ENCODE measurements at regions not wholly inside any gene's neighbourhood (a gene's known extent, or its start where the extent isn't known, plus 50 kb on each side); places are given as distances from the start of the nearest gene placed in this dataset.
A peak's percentile ranks its signal among the peaks of the same experiment; 100 is the strongest.

DNA sequence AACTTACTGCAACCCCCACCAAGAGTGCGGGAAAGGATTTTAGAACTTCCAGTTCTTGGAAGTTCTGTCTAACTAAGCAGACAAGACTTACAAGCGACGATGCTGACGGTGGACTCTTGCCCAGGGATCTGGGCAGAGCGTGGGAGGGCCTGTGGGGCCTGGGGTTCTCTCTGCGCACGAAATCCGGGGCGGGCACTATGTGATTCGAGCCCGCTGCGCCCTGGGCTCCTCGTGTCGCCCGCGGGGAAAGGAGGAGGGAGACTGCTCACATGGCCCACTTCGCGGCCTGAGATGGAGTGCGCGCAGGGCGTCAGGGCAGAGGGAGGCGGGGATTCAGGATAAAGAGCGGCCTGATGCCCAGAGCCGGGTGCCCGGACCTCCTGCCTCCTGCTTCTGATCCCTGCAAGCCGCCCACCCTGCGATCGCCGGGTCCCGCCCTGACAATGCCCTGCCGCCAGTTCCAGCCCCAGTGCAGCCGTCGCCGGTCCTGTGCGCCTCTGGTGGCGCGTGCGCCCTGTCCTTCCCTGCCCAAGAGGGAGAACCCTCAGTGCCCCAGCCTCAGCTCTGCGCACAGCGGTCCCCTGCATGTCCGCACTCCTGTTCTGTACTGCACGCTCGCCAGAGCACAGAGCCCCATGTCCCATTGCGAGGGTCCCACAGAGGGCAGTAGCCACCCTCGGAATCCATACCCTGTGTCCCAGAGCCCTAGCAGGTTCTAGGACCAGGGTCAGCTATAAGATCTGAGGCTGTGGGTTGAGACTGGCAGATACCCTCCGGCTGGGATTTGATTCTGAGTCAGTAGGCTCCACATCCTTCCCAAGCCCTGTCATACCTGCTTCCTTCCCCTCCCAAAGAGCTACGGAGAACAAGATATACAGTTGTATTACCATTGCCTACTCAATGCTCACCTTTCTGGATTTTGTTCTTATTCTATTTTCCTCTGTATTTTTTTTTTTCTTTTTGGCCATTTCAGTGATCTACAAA lies 99.4 kb upstream of the TMEM106B start:
- Mint-ChIP-seq H3K27ac (no peak overlapping the region), H3K4me1 (ENCODE audit: unreplicated experiment) (peaks cover 6% of the 10 kb centered on the region), H3K4me3 (peak overlapping the region; percentile 62), H3K9me3 (no peaks in the 10 kb centered on the region), H3K36me3 (no peaks in the 10 kb centered on the region), H3K27me3 (peaks cover 19% of the 10 kb centered on the region)
- no peak for DNase-seq (ENCODE audit: extremely low spot score, unreplicated experiment)
- TF ChIP-seq, protein P1, sequence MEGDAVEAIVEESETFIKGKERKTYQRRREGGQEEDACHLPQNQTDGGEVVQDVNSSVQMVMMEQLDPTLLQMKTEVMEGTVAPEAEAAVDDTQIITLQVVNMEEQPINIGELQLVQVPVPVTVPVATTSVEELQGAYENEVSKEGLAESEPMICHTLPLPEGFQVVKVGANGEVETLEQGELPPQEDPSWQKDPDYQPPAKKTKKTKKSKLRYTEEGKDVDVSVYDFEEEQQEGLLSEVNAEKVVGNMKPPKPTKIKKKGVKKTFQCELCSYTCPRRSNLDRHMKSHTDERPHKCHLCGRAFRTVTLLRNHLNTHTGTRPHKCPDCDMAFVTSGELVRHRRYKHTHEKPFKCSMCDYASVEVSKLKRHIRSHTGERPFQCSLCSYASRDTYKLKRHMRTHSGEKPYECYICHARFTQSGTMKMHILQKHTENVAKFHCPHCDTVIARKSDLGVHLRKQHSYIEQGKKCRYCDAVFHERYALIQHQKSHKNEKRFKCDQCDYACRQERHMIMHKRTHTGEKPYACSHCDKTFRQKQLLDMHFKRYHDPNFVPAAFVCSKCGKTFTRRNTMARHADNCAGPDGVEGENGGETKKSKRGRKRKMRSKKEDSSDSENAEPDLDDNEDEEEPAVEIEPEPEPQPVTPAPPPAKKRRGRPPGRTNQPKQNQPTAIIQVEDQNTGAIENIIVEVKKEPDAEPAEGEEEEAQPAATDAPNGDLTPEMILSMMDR (conservative IDR thresholded peaks at IDR 0.05), result no peak

DNA sequence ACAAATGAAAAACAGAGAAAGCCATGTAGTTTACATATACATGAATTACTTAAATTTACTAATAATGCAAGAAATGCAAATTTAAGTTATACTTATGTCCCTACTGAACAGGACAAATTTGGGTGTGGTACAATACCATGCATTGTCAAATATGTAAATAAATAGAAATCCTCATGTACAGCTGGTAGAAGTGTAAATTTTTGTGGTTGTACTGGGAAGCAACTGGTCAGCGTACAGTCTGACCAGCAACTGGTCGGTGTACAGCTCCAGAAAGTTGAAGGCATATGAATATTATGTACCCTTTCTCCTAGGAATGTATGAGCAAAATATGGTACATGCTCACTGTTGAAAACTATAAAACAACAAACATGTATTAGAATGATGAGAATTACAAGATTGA lies 93.9 kb upstream of the TMEM106B start:
- Mint-ChIP-seq H3K9me3 (no peaks in the 10 kb centered on the region), H3K27me3 (peaks cover 7% of the 10 kb centered on the region), H3K27ac (no peak overlapping the region), H3K4me3 (no peak overlapping the region), H3K36me3 (no peaks in the 10 kb centered on the region), H3K4me1 (ENCODE audit: unreplicated experiment) (peaks cover 6% of the 10 kb centered on the region)
- TF ChIP-seq, protein P1 (conservative IDR thresholded peaks at IDR 0.05), result no peak
- no peak for DNase-seq (ENCODE audit: extremely low spot score, unreplicated experiment)

DNA sequence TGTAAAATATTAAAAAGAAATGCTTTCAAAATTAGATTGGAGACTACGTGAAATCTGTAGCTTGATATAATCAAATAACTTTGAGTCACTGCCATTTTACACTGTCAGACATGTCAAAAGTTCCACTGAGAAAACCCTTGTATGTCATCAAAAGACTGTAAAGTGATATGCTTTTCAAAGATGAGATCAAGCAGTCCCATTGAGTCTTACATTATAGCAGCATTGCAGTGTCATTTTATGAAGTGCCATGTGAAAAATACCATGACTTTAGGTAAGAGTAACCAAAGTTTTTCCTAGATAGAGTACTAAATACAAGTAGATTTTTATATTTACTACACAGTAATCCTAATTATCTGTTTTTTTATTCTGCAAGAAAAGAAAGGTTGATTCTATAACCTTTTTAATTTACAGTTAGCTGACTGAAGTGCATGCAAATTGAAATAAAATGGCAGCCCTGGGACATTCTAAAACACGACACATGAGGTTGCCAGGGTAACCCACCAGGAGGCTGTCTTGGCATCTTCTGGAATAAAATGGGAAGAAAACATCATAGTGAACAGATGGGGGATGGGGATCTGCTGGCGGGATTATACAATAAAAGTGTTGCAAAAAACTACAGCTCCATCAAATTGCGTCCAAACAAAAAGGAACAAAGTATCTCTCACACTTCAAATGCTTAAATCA lies 91.3 kb upstream of the TMEM106B start:
- Mint-ChIP-seq H3K9me3 (no peaks in the 10 kb centered on the region), H3K4me3 (peak overlapping the region; percentile 18), H3K27me3 (no peaks in the 10 kb centered on the region), H3K27ac (no peak overlapping the region), H3K4me1 (ENCODE audit: unreplicated experiment) (peaks cover 13% of the 10 kb centered on the region), H3K36me3 (no peaks in the 10 kb centered on the region)
- TF ChIP-seq, protein P1 (conservative IDR thresholded peaks at IDR 0.05), result no peak
- no peak for DNase-seq (ENCODE audit: extremely low spot score, unreplicated experiment)

DNA sequence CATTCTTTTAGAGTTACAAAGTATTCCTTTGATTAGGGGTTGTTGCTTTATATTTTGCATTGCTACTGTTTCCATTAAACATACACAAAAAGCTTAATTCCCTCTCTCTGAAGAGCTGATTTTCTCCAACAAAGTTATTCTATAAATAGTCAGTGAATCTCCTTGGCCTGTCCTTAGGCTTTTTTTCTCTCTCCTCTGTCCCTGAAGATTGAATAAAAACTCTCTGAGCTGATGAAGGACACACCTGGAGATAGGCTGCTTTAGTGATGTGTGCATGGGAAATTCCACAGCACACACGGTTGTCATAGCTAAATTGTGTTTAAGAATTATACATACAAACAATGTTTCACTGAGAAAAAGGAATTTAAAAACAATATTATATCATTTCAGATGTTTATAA lies 90.5 kb upstream of the TMEM106B start:
- no peak for DNase-seq (ENCODE audit: extremely low spot score, unreplicated experiment)
- TF ChIP-seq, protein P1 (conservative IDR thresholded peaks at IDR 0.05), result no peak
- Mint-ChIP-seq H3K36me3 (no peaks in the 10 kb centered on the region), H3K9me3 (no peaks in the 10 kb centered on the region), H3K27me3 (no peaks in the 10 kb centered on the region), H3K4me1 (ENCODE audit: unreplicated experiment) (peaks cover 13% of the 10 kb centered on the region), H3K4me3 (no peak overlapping the region), H3K27ac (no peak overlapping the region)

DNA sequence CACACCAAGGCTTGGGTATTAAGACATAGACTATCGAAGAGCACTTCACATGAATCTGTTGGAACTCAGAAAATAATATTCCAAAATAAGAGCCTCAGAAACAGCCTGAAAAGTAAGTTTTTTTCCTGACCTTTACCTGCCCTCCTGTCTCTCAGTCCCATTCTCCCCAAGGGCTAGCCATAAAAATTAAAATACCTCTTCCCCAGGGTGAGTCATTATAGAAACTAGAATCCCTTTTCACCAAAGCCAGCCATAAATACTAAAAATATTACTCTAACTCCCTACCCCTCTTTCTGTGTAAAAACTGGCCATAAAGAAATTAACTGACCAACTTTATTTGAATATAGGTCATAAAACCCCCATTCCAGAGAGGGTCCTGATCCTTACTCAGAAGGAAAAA lies 87.9 kb upstream of the TMEM106B start:
- DNase-seq (ENCODE audit: extremely low spot score, unreplicated experiment), result no peak
- Mint-ChIP-seq H3K27ac (no peak overlapping the region), H3K9me3 (no peaks in the 10 kb centered on the region), H3K4me3 (no peak overlapping the region), H3K4me1 (ENCODE audit: unreplicated experiment) (peaks cover 13% of the 10 kb centered on the region), H3K36me3 (no peaks in the 10 kb centered on the region), H3K27me3 (no peaks in the 10 kb centered on the region)
- TF ChIP-seq, protein P1 (conservative IDR thresholded peaks at IDR 0.05), result no peak
